SKM-1 treated with dmso at 0.1 percent for 144 hours (cell line): ENCODE measurements at regions not wholly inside any gene's neighbourhood (a gene's known extent, or its start where the extent isn't known, plus 50 kb on each side); places are given as distances from the start of the nearest gene placed in this dataset.

Experiments
- DNase-seq: peaks from one replicate; lab custom pipeline; 2025; ENCODE audit not compliant: unreplicated experiment; lab: John Stamatoyannopoulos, UW

DNA sequence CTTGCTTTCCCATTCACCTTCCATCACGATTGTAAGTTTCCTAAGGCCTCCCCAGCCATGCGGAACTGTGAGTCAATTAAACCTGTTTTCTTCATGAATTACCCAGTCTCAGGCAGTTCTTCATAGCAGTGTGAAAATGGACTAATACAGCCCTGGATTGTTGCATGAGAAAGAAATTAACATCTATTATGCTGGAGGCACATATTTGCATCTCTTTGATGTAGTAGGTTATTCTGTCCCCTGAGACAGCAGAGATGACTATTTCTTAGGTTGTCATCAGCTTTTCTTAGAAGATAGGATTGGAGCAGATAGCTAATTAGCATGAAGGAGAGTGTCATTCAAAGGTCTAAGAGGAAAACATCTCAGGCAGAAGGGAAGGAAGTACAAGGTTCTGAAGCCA lies 166.2 kb downstream of the OMA1 start:
- no peak for DNase-seq

- no peak for DNase-seq
Observed at GRCh38 chr1:58367217-58367616, 179.3 kb downstream of the OMA1 start.

- no peak for DNase-seq
Observed at GRCh38 chr1:58365328-58365727, 181.2 kb downstream of the OMA1 start.

DNA sequence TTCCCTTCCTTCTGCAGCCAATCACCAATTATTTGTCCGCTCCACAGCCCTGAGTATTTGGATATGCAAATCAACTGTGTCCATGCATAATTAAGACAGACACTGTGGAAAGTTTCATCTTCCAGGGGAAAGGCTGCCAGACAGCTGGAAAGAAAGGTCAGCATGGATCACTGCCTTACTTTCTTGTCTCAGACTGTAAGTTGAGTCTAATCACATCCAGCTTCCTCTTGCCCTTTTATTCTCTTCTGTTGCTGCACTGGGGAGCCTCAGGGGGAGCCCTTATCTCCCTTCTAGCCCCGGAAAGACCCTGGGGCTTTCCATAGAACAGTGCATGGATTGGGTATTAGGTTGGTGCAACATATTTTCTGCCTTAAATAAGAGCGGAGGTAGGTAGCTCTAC lies 182.9 kb downstream of the OMA1 start:
- DNase-seq, result no peak

GRCh38 chr1:58361134-58361533 lies 185.4 kb downstream of the OMA1 start:
- DNase-seq, result no peak

GRCh38 chr1:58358346-58358745 lies 188.2 kb downstream of the OMA1 start:
- no peak for DNase-seq

DNA sequence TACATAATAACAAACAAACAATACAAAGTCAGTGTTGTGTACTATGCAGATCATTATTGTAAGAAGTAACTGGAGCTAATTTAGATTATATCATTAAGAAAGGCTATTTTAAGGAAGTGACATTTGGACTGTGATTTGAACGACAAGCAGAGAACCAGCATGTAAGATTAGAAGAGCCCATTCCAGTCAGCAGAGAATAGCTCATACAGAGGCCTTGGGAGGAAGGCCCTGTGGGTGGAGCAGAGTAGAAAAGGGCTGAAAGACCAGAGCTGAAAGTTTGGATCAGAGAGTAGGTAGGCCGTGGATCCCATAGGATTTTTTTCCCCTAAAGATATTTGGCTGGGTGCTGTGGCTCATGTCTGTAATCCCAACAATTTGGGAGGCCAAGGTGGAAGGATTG lies 190.1 kb downstream of the OMA1 start:
- no peak for DNase-seq

DNA sequence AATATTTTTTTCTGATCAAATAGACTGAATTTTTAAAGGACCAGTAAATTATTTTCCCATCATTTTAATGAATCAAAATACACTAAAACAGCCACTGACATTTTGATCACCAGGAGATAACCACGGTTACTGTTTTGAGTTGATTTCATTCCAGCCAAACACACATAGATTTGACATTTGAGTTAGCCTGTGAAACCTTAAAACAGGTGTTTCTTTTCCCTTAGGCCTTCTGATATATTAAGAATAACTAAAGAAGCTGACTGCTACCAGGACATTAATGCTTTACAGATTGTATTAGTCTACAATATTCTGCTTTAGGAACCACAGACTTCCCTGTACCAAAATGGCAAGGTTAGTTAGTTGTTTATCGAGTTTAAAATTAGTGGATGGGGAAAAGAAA lies 193.4 kb downstream of the OMA1 start:
- DNase-seq, result no peak

DNA sequence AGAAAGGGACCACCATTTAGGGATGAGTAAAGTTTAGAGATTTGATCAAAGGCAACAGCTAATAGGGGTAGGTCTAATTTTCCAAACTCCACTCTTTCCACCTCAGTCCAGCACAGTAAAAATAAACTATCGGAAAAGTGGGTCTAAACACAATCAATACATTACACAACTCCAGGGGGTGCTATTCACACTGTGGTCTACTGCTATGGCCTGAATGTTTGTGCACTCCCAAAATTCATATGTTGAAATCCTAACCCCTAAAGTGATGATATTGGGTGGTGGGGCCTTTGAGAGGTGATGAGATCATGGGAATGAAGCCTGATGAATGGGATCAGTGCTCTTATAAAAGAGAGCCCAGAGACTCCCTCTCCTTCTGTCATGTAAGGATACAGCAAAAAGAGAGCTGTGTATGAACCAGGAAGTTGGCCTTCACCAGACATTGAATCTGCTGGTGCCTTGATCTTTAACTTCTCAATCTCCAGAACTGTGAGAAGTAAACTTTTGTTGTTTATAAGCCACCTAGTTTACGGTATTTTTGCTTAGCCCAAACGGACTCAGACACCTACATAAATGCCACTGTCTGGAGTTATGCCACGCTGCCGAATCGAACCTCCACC lies 193.9 kb downstream of the OMA1 start:
- no peak for DNase-seq

DNA sequence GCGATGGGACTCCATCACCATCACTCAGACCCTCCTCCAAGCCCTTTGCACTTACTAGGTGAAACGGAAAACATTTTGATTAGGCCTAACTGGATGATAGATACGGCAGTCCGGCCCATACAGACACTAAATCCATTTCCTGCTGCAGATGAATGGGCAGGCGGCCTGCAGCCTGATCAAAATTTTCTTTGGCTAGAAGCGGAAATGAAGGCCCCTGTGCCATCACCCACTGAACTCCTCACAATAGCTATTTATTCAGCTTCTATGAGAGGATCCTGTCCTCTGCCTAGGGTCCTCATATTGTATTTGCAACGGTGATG lies 200.5 kb downstream of the OMA1 start:
- DNase-seq, result no peak

GRCh38 chr1:58345215-58346035 lies 201.1 kb downstream of the OMA1 start:
- DNase-seq, result no peak

- no peak for DNase-seq
Observed at GRCh38 chr1:58340185-58340584, 206.3 kb downstream of the OMA1 start.

GRCh38 chr1:58338081-58338480 lies 208.4 kb downstream of the OMA1 start:
- DNase-seq, result no peak

- no peak for DNase-seq
Observed at GRCh38 chr1:58333511-58333910, 213.0 kb downstream of the OMA1 start.

DNA sequence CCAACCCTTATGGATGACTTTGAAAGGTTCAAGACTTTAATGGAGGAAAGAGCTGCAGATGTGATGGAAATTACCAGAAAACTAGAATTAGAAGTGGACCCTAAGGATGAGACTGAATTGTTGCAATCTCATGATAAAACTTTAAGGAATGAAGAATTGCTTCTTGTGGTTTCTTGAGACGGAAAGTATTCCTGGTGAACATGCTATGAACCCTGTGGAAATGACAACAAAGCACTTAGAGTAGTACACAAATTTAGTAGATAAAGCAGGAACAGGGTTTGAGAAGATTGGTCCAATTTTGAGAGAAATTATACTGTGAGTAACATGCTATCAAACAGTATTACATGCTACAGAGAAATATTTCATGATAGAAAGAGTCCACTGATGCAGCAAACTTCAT lies 215.4 kb downstream of the OMA1 start:
- DNase-seq, result no peak

- DNase-seq, result no peak
Observed at GRCh38 chr1:58325866-58326265, 220.7 kb downstream of the OMA1 start.

DNA sequence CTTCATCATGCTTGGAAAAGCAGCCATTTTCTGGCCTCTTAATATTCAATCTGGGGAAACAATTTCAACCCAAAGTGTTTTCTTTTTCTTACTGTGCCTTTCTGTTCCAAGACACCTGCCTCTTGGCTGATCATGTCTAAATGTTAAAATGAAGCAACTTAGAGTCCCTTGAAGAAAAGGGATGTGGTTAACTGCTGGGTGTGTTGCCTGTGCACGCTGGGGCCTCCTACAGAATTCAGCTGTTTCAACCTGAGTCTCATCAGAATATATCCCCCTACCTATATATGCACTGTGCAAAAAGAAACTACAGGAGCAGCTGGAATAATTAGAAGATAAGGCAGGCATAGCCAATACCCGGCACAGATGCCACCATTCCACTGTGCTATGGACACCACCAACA lies 222.0 kb downstream of the OMA1 start:
- peak; percentile 79 for DNase-seq

GRCh38 chr1:58318157-58319005 lies 228.1 kb downstream of the OMA1 start:
- no peak for DNase-seq

- DNase-seq, result no peak
Observed at GRCh38 chr1:58317694-58318093, 228.8 kb downstream of the OMA1 start.

GRCh38 chr1:58317086-58317485 lies 229.4 kb downstream of the OMA1 start:
- DNase-seq, result no peak

DNA sequence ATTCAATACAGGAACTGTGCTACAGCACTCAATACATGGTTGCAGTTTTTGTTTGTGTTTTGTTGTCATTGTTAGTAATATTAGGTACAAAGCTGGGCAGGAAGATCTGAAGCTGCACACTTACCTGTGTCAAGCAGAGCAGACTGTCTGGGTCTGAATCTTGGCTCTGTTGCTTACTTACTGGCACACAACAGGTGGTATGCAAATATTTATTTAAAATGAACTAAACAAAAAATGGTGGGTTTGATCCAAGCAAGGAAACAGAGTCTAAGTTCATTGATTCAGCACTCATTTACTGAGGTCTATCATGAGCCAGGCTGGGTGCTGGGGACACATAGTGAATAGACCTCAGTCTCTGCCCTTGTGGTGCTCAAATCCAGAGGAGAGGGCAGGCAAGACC lies 230.4 kb downstream of the OMA1 start:
- DNase-seq, result no peak

GRCh38 chr1:58312971-58313563 lies 233.5 kb downstream of the OMA1 start:
- DNase-seq, result no peak
